ENCODE measurements at regions not wholly inside any gene's neighbourhood (a gene's known extent, or its start where the extent isn't known, plus 50 kb on each side); places are given as distances from the start of the nearest gene placed in this dataset.

- H3K9me3 Mint-ChIP-seq (ENCODE audit: unreplicated experiment) = no peaks in the 10 kb centered on the region
- H3K36me3 Mint-ChIP-seq (ENCODE audit: unreplicated experiment) = no peaks in the 10 kb centered on the region
- no peak for TF ChIP-seq CTCF (IDR thresholded peaks at IDR 0.05; ENCODE audit: partially characterized antibody, unreplicated experiment)
- H3K4me1 Mint-ChIP-seq (ENCODE audit: low read depth, unreplicated experiment) = peaks cover 15% of the 10 kb centered on the region
- peaks cover 3% of the 10 kb centered on the region for H3K27me3 Mint-ChIP-seq (ENCODE audit: unreplicated experiment)
- DNase-seq = no peak
- no peak overlapping the region for H3K4me3 Mint-ChIP-seq (ENCODE audit: unreplicated experiment)
- H3K27ac Mint-ChIP-seq (ENCODE audit: unreplicated experiment) = no peak overlapping the region
Observed at GRCh38 chr3:179509701-179510100, 53.0 kb upstream of the ACTL6A start.

GRCh38 chr3:179510496-179510895, 52.2 kb upstream of the ACTL6A start:
- no peak for TF ChIP-seq CTCF (IDR thresholded peaks at IDR 0.05; ENCODE audit: partially characterized antibody, unreplicated experiment)
- Mint-ChIP-seq H3K36me3 (ENCODE audit: unreplicated experiment) (no peaks in the 10 kb centered on the region), H3K4me3 (ENCODE audit: unreplicated experiment) (no peak overlapping the region), H3K27me3 (ENCODE audit: unreplicated experiment) (peaks cover 3% of the 10 kb centered on the region), H3K27ac (ENCODE audit: unreplicated experiment) (no peak overlapping the region), H3K4me1 (ENCODE audit: low read depth, unreplicated experiment) (peaks cover 16% of the 10 kb centered on the region), H3K9me3 (ENCODE audit: unreplicated experiment) (peaks cover 2% of the 10 kb centered on the region)
- DNase-seq = no peak

- peak overlapping the region; percentile 49 for H3K4me3 Mint-ChIP-seq (ENCODE audit: unreplicated experiment)
- no peak for TF ChIP-seq CTCF (IDR thresholded peaks at IDR 0.05; ENCODE audit: partially characterized antibody, unreplicated experiment)
- H3K9me3 Mint-ChIP-seq (ENCODE audit: unreplicated experiment) = peaks cover 7% of the 10 kb centered on the region
- DNase-seq = no peak
- peaks cover 7% of the 10 kb centered on the region for H3K36me3 Mint-ChIP-seq (ENCODE audit: unreplicated experiment)
- H3K27me3 Mint-ChIP-seq (ENCODE audit: unreplicated experiment) = peaks cover 6% of the 10 kb centered on the region
- peaks cover 16% of the 10 kb centered on the region for H3K4me1 Mint-ChIP-seq (ENCODE audit: low read depth, unreplicated experiment)
- H3K27ac Mint-ChIP-seq (ENCODE audit: unreplicated experiment) = peak overlapping the region; percentile 88
Observed at GRCh38 chr3:179512378-179512777, 50.3 kb upstream of the ACTL6A start.
